Upper lobe of right lung (tissue), 1 donor: ENCODE measurements at regions not wholly inside any gene's neighbourhood (a gene's known extent, or its start where the extent isn't known, plus 50 kb on each side); places are given as distances from the start of the nearest gene placed in this dataset.

Source experiments
- ATAC-seq: fragments of 200-7000 bp; cut with Tn5 transposase; one replicate; pipeline ENCODE4 v1.9.1; 2020; ENCODE audit warnings: mild to moderate bottlenecking, moderate library complexity
- DNase-seq: peaks from one replicate; pipeline ENCODE4 v3.0.0-alpha.2; 2020
- H3K27ac ChIP-seq: fragments of 200-600 bp; one replicate; pipeline ENCODE4 v1.8.0; 2022
- H3K27me3 ChIP-seq: fragments of 200-600 bp; one replicate; pipeline ENCODE4 v1.8.0; 2022; ENCODE audit warnings: mild to moderate bottlenecking
- H3K36me3 ChIP-seq: fragments of 200-600 bp; one replicate; pipeline ENCODE4 v1.8.0; 2022
- H3K4me1 ChIP-seq: fragments of 200-600 bp; one replicate; pipeline ENCODE4 v1.8.0; 2022
- H3K4me3 ChIP-seq: fragments of 200-600 bp; one replicate; pipeline ENCODE4 v1.8.0; 2022; ENCODE audit warnings: mild to moderate bottlenecking
- H3K9me3 ChIP-seq: fragments of 200-600 bp; one replicate; pipeline ENCODE4 v1.8.0; 2022
- intact Hi-C: fragments of 100-400 bp; cut with DNase I; formaldehyde crosslinking; loops from one replicate; pipeline ENCODE4 v1.11.0; 2022
- TF ChIP-seq, protein P1 (sequence below): fragments of 200-600 bp; IDR thresholded peaks from one replicate; pipeline ENCODE4 v1.8.0; 2022; ENCODE audit warnings: antibody characterized with exemption
- donor health status: DM: no; HTN: yes; CAD: no; lungs with severe emphysema.

DNA sequence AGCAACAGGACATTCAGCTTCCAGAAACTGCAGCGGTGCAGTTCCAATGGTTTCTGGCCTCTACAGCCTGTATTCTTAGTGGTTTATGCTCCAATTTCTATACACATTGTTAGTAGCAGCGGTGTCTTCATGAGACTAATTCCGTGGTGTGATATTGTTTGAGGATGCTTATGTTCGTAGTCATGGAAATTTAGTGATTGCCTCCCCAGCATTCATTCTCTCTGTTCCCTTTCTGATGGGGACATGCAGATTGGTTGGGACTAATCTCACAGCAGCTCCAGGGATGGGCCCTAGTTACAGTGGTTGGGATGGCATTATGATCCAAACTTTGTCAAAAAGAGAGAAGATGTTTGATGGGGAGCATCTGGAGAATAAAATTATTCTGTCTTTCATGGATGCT lies 208.6 kb downstream of the CD47 start:
- intact Hi-C loops: no loop called here
- TF ChIP-seq, protein P1, sequence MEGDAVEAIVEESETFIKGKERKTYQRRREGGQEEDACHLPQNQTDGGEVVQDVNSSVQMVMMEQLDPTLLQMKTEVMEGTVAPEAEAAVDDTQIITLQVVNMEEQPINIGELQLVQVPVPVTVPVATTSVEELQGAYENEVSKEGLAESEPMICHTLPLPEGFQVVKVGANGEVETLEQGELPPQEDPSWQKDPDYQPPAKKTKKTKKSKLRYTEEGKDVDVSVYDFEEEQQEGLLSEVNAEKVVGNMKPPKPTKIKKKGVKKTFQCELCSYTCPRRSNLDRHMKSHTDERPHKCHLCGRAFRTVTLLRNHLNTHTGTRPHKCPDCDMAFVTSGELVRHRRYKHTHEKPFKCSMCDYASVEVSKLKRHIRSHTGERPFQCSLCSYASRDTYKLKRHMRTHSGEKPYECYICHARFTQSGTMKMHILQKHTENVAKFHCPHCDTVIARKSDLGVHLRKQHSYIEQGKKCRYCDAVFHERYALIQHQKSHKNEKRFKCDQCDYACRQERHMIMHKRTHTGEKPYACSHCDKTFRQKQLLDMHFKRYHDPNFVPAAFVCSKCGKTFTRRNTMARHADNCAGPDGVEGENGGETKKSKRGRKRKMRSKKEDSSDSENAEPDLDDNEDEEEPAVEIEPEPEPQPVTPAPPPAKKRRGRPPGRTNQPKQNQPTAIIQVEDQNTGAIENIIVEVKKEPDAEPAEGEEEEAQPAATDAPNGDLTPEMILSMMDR: no peak

DNA sequence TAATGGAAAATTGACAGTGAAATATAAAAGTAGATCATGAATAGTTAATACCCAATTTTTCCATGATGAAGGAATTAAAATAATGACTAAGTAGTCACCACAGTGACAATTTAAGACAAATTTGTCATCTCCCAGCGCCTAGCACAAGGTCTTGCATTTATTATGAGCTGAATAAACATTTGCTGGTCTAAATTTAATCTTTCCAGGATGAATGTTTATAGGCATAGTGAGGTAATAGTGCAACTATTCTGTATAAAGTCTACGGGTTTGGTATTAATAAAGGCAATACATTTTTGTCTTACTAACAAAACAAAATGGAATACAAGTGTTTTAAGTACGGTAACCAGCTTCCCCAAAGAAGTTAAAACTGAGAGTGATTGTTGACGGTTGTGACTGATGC lies 209.3 kb downstream of the CD47 start:
- H3K36me3 ChIP-seq: no peaks in the 10 kb centered on the region
- H3K27ac ChIP-seq: no peak overlapping the region
- H3K27me3 ChIP-seq: no peaks in the 10 kb centered on the region
- ATAC-seq: no peak
- intact Hi-C loops: no loop called here
- no peaks in the 10 kb centered on the region for H3K4me1 ChIP-seq
- no peak overlapping the region for H3K4me3 ChIP-seq
- H3K9me3 ChIP-seq: no peaks in the 10 kb centered on the region
- no peak for DNase-seq
- TF ChIP-seq, protein P1: no peak

More for the DNA sequence above, 208.6 kb downstream of the CD47 start:
- DNase-seq (no peak), ATAC-seq (no peak)
- Histone ChIP-seq H3K4me1 (no peaks in the 10 kb centered on the region), H3K9me3 (no peaks in the 10 kb centered on the region), H3K27me3 (no peaks in the 10 kb centered on the region), H3K27ac (no peak overlapping the region), H3K36me3 (no peaks in the 10 kb centered on the region), H3K4me3 (no peak overlapping the region)

- TF ChIP-seq, protein P1: no peak
- no peaks in the 10 kb centered on the region for H3K36me3 ChIP-seq
- H3K9me3 ChIP-seq: no peaks in the 10 kb centered on the region
- intact Hi-C loops: no loop called here
- H3K27me3 ChIP-seq: no peaks in the 10 kb centered on the region
- DNase-seq (no peak), ATAC-seq (no peak)
- H3K27ac ChIP-seq: no peak overlapping the region
- no peaks in the 10 kb centered on the region for H3K4me1 ChIP-seq
- H3K4me3 ChIP-seq: no peak overlapping the region
Observed at GRCh38 chr3:107880702-107881101, 210.1 kb downstream of the CD47 start.

DNA sequence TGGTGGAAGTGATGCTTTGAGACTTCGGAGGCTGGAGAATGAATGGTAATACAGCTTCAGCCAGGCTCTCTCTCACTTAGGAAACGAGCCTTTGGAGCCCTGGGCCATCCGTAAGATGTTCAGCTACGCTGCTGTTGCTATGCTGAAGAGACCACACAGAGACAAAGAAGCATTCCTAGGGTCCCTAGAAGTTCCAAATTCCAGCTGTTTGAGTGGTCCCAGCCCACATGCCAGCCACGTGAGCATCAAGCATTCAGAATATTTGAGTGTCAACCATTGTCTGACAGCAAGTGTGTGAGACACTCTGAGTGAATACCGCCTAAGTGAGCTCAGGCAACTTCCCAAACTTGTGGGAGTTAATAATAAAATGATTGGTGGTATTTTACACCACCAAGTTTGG lies 212.9 kb downstream of the CD47 start:
- TF ChIP-seq, protein P1: no peak
- no peak for ATAC-seq
- intact Hi-C loops: no loop called here
- Histone ChIP-seq H3K27ac (no peak overlapping the region), H3K27me3 (no peaks in the 10 kb centered on the region), H3K36me3 (no peaks in the 10 kb centered on the region), H3K4me3 (no peak overlapping the region), H3K4me1 (no peaks in the 10 kb centered on the region), H3K9me3 (no peaks in the 10 kb centered on the region)
- DNase-seq: no peak

GRCh38 chr3:107870943-107871638 lies 219.7 kb downstream of the CD47 start:
- ATAC-seq (no peak), DNase-seq (no peak)
- H3K27ac ChIP-seq: no peak overlapping the region
- intact Hi-C loops: no loop called here
- no peaks in the 10 kb centered on the region for H3K4me1 ChIP-seq
- H3K27me3 ChIP-seq: no peaks in the 10 kb centered on the region
- no peaks in the 10 kb centered on the region for H3K9me3 ChIP-seq
- H3K36me3 ChIP-seq: no peaks in the 10 kb centered on the region
- no peak overlapping the region for H3K4me3 ChIP-seq
- TF ChIP-seq, protein P1: no peak

- no peak overlapping the region for H3K4me3 ChIP-seq
- DNase-seq (no peak), ATAC-seq (no peak)
- intact Hi-C loops: no loop called here
- no peaks in the 10 kb centered on the region for H3K4me1 ChIP-seq
- TF ChIP-seq, protein P1: no peak
- no peaks in the 10 kb centered on the region for H3K9me3 ChIP-seq
- no peak overlapping the region for H3K27ac ChIP-seq
- H3K27me3 ChIP-seq: no peaks in the 10 kb centered on the region
- no peaks in the 10 kb centered on the region for H3K36me3 ChIP-seq
Observed at GRCh38 chr3:107870096-107870495, 220.7 kb downstream of the CD47 start.
